A673 (cell line): ENCODE measurements at regions not wholly inside any gene's neighbourhood (a gene's known extent, or its start where the extent isn't known, plus 50 kb on each side); places are given as distances from the start of the nearest gene placed in this dataset.
"Not testable (repeated sequence)": the region's sequence is repeated elsewhere in the genome, so short reads cannot be mapped to it uniquely, and the experiment has no call there.

Source experiments
- BruUV-seq: library from RNA; stranded (reverse); fragments of 400-500 nt; replicated peaks from 2 replicates; lab custom pipeline; 2021; lab: Mats Ljungman, UMichigan
- CTCF ChIA-PET: fragments of 300-600 bp; sonication (Branson Sonifier 250); formaldehyde crosslinking; loops from one replicate; lab custom pipeline; 2022; ENCODE audit warnings: antibody characterized with exemption; lab: Charles Lee
- POLR2A ChIA-PET: fragments of 300-600 bp; sonication (Branson Sonifier 250); formaldehyde crosslinking; loops from one replicate; lab custom pipeline; 2022; ENCODE audit warnings: antibody characterized with exemption; ENCODE audit not compliant: low non-redundant PET; lab: Charles Lee
- DNase-seq: peaks from one replicate; pipeline ENCODE4 v3.0.0-alpha.2; 2015; ENCODE audit warnings: low spot score
- H3K27ac ChIP-seq: fragments of 200-600 bp; sonication (generic); 2 replicates; pipeline ENCODE4 v1.5.1; 2016; ENCODE audit warnings: mixed run types, low read depth, mild to moderate bottlenecking, mixed read lengths, antibody characterized with exemption, low read length; ENCODE audit not compliant: poor library complexity, severe bottlenecking
- H3K27me3 ChIP-seq: fragments of 200-600 bp; sonication (generic); replicated peaks from 2 replicates; pipeline ENCODE4 v1.6.1; 2017; ENCODE audit warnings: mixed run types, low read depth, mild to moderate bottlenecking, mixed read lengths, antibody characterized with exemption, low read length; ENCODE audit not compliant: insufficient read depth, poor library complexity
- H3K36me3 ChIP-seq: fragments of 200-600 bp; sonication (generic); 2 replicates; pipeline ENCODE4 v1.6.1; 2016; ENCODE audit warnings: mixed run types, mild to moderate bottlenecking, mixed read lengths, antibody characterized with exemption, low read length; ENCODE audit not compliant: insufficient read depth, poor library complexity, severe bottlenecking
- H3K4me1 ChIP-seq: fragments of 200-600 bp; sonication (generic); 2 replicates; pipeline ENCODE4 v1.6.1; 2017; ENCODE audit warnings: mixed run types, mild to moderate bottlenecking, mixed read lengths, antibody characterized with exemption, low read length; ENCODE audit not compliant: insufficient read depth, poor library complexity, severe bottlenecking
- H3K4me3 ChIP-seq: fragments of 200-600 bp; sonication (generic); 2 replicates; pipeline ENCODE4 v1.5.1; 2016; ENCODE audit warnings: low read depth, mixed run types, mild to moderate bottlenecking, mixed read lengths, low read length; ENCODE audit not compliant: poor library complexity, severe bottlenecking
- H3K9me3 ChIP-seq: fragments of 200-600 bp; sonication (generic); 2 replicates; pipeline ENCODE4 v1.6.1; 2016; ENCODE audit warnings: mixed run types, low read depth, mild to moderate bottlenecking, mixed read lengths, antibody characterized with exemption, low read length; ENCODE audit not compliant: poor library complexity, severe bottlenecking
- EZH2 ChIP-seq: fragments of 200-600 bp; sonication (generic); IDR thresholded peaks from 2 replicates; pipeline ENCODE4 v1.6.1; 2017; ENCODE audit warnings: borderline replicate concordance, low read depth, mild to moderate bottlenecking, mixed read lengths, antibody characterized with exemption, low read length; ENCODE audit not compliant: poor library complexity, severe bottlenecking
- intact Hi-C: fragments of 100-400 bp; cut with micrococcal nuclease; formaldehyde crosslinking; loops from one replicate; pipeline ENCODE4 v1.10.0; 2022; ENCODE audit not compliant: unreplicated experiment
- TF ChIP-seq, protein P1 (sequence below): fragments of 300-800, 200-600 bp; sonication (generic); conservative IDR thresholded peaks from 2 replicates; pipeline ENCODE4 v1.5.1; 2017; ENCODE audit warnings: low read depth, mild to moderate bottlenecking, antibody characterized with exemption, low read length, moderate library complexity, mixed read lengths

DNA sequence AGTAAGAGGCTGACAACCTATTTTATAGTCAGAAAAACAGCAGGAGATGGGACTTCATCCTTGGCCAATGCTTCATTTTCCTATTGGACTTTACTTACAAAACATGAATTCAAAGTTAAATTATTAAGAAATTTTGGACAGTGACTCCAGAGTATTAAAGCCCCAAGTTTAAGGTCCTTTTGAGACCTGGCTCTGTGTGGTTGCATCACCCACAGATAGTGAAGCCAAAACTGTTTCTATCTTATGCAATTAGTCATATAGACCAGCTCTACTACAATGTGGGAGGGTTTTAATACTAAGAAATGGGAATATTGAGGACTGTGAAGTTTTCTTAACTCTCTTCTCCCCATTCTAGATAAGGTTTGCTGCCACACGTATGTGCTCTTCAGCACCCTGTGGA lies 196.7 kb upstream of the AR start:
- Histone ChIP-seq H3K27ac (no peak overlapping the region), H3K9me3 (peaks cover 23% of the 10 kb centered on the region), H3K4me3 (no peak overlapping the region), H3K4me1 (no peaks in the 10 kb centered on the region), H3K27me3 (no peaks in the 10 kb centered on the region), H3K36me3 (no peaks in the 10 kb centered on the region)
- ChIA-PET POLR2A (no interaction called here), CTCF (no interaction called here)
- no peak for TF ChIP-seq EZH2
- TF ChIP-seq, protein P1, sequence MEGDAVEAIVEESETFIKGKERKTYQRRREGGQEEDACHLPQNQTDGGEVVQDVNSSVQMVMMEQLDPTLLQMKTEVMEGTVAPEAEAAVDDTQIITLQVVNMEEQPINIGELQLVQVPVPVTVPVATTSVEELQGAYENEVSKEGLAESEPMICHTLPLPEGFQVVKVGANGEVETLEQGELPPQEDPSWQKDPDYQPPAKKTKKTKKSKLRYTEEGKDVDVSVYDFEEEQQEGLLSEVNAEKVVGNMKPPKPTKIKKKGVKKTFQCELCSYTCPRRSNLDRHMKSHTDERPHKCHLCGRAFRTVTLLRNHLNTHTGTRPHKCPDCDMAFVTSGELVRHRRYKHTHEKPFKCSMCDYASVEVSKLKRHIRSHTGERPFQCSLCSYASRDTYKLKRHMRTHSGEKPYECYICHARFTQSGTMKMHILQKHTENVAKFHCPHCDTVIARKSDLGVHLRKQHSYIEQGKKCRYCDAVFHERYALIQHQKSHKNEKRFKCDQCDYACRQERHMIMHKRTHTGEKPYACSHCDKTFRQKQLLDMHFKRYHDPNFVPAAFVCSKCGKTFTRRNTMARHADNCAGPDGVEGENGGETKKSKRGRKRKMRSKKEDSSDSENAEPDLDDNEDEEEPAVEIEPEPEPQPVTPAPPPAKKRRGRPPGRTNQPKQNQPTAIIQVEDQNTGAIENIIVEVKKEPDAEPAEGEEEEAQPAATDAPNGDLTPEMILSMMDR: no peak
- no TSS peak for BruUV-seq
- no peak for DNase-seq
- intact Hi-C loops: no loop called here

DNA sequence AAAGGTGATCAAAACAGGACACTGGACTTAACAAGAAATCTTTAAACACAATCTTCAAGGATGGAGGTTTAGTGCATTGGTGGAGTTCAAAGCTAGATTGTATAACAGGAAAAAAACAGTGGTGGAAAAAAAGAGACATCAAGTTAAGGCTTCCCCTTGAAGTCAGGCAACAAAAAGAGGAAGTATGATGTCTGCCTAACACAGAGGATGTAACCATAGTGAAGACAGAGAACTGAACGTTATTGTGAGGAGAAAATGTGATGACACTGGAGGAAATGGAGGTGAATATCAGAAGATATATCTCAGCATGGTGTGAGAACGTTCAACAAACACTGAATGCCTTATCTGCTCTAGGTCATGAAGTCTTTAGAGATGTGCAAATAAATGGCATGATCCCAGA lies 192.4 kb upstream of the AR start:
- no peak for DNase-seq
- no peak overlapping the region for H3K4me3 ChIP-seq
- POLR2A ChIA-PET: no interaction called here
- CTCF ChIA-PET: no interaction called here
- no peaks in the 10 kb centered on the region for H3K4me1 ChIP-seq
- no peak overlapping the region for H3K27ac ChIP-seq
- intact Hi-C loops: no loop called here
- peaks cover 16% of the 10 kb centered on the region for H3K9me3 ChIP-seq
- H3K27me3 ChIP-seq: no peaks in the 10 kb centered on the region
- H3K36me3 ChIP-seq: no peaks in the 10 kb centered on the region
- no TSS peak for BruUV-seq
- TF ChIP-seq, protein P1: no peak
- TF ChIP-seq EZH2: no peak

DNA sequence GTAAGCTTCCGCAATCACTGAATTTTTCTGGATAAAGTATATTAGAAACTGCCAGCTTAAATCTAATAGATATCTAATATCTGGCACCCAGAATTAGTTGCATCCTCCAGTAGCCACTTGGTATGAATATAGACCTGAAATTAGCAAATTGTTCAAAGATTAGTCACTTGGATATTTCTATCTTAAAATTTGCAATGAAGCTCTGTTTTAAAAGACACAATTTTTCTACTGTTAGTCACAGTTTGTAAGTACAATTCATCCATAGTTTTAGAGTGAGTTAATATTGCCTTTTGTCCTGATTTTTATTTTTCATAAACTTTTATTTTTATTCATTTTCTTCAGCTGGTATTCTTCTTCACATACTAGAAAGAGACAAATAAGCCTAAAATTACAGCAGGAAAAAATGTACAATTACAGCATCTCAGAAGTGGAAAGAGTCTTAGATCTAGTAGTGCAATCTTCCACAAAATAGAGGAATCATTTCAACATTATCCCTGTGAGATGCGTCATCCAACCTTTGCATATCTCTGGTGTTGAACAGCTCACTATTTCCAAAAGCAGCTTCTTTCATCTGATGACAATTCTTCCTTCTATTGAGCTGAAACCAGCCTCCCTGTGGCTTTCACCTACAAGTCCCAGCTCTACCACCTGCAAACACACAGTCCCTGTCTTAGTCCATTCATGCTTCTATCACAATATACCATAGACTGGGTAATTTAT lies 190.0 kb upstream of the AR start:
- Histone ChIP-seq H3K4me3 (no peak overlapping the region), H3K27me3 (no peaks in the 10 kb centered on the region), H3K9me3 (peaks cover 15% of the 10 kb centered on the region), H3K4me1 (no peaks in the 10 kb centered on the region), H3K27ac (no peak overlapping the region), H3K36me3 (no peaks in the 10 kb centered on the region)
- CTCF ChIA-PET: no interaction called here
- intact Hi-C loops: no loop called here
- TF ChIP-seq EZH2: no peak
- TF ChIP-seq, protein P1: no peak
- no peak for DNase-seq
- POLR2A ChIA-PET: no interaction called here
- BruUV-seq: no TSS peak

DNA sequence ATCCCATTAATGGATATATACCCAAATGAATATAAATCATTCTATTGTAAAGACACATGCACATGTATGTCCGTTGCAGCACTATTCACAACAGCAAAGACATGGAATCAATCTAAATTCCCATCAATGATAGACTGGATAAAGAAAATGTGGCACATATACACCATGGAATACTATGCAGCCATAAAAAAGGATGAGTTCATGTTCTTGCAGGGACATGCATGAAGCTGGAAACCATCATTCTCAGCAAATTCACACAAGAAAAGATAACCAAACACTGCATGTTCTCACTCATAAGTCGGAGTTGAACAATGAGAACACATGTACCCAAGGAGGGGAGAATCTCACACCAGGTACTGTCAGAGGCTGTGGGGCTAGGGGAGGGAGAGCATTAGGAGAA lies 182.6 kb upstream of the AR start:
- BruUV-seq, H3K27me3 ChIP-seq, H3K36me3 ChIP-seq, CTCF ChIA-PET, H3K4me1 ChIP-seq, H3K9me3 ChIP-seq, H3K4me3 ChIP-seq, H3K27ac ChIP-seq, DNase-seq, POLR2A ChIA-PET, intact Hi-C loops: not testable (repeated sequence)
